Right lobe of liver (tissue), 6 donors: ENCODE measurements at regions not wholly inside any gene's neighbourhood (a gene's known extent, or its start where the extent isn't known, plus 50 kb on each side); places are given as distances from the start of the nearest gene placed in this dataset.

Source experiments
- ATAC-seq, 4 donors: fragments of 200-7000 bp; cut with Tn5 transposase; one replicate each; pipeline ENCODE4 v1.9.1; 2020; ENCODE audit warnings: mild to moderate bottlenecking in 4 of 4, moderate library complexity in 4 of 4
- DNase-seq, 3 donors: peaks; one replicate each; pipeline ENCODE4 v3.0.0-alpha.2; 2020
- H3K27ac ChIP-seq, 3 donors: fragments of 200-600 bp; one replicate each; pipeline ENCODE4 v1.8.0; 2022
- H3K27me3 ChIP-seq, 2 donors: fragments of 200-600 bp; one replicate each; pipeline ENCODE4 v1.8.0; 2022
- H3K36me3 ChIP-seq, 4 donors: fragments of 200-600 bp; sonication (generic) in 1 of 4; one replicate each; pipeline versions ENCODE4 v1.5.1 to v1.8.0; 2017 to 2022; ENCODE audit warnings: control low read depth in 1 of 4
- H3K4me1 ChIP-seq, 4 donors: fragments of 200-600 bp; sonication (generic) in 1 of 4; one replicate each; pipeline versions ENCODE4 v1.5.1 to v1.8.0; 2017 to 2022; ENCODE audit warnings: control low read depth in 1 of 4
- H3K4me3 ChIP-seq, 3 donors: fragments of 200-600 bp; one replicate each; pipeline ENCODE4 v1.8.0; 2022
- H3K9me3 ChIP-seq, 4 donors: fragments of 200-600 bp; sonication (generic) in 1 of 4; one replicate each; pipeline versions ENCODE4 v1.5.1 to v1.8.0; 2017 to 2022; ENCODE audit warnings: control low read depth in 1 of 4
- POLR2A ChIP-seq: fragments of 450-650 bp; IDR thresholded peaks from one replicate; pipeline ENCODE4 v1.6.1; 2017; ENCODE audit warnings: antibody characterized with exemption, mild to moderate bottlenecking
- WGBS: methylation state at CpG from one replicate; pipeline ENCODE4 v1.1.6; 2018; ENCODE audit warnings: low coverage, low lambda C conversion rate; ENCODE audit not compliant: insufficient coverage; ENCODE audit errors: missing lambda C conversion rate; 5-methylcytosine and 5-hydroxymethylcytosine counted together
- intact Hi-C, 2 donors: fragments of 100-400 bp; cut with DNase I; formaldehyde crosslinking; loops; one replicate each; pipeline versions ENCODE4 v1.11.2 to v1.14.1; 2022
- TF ChIP-seq, protein P1 (sequence below), 4 donors: fragments of 200-600 bp in 3 of 4; fragments of 450-650 bp in 1 of 4; IDR thresholded peaks; one replicate each; pipeline versions ENCODE4 v1.5.1 to v1.8.0; 2016 to 2022; ENCODE audit warnings: antibody characterized with exemption in 4 of 4, mild to moderate bottlenecking in 2 of 4
- donor health status: DM: no; HTN: yes; CAD: no.
- donor health status: DM: no; HTN: no; CAD: no.
- donor health status: DM: no; HTN: no; CAD: no.
- donor health status: DM: no; HTN: yes; CAD: no.
- donor health status: DM: no; HTN: yes; CAD: no.

DNA sequence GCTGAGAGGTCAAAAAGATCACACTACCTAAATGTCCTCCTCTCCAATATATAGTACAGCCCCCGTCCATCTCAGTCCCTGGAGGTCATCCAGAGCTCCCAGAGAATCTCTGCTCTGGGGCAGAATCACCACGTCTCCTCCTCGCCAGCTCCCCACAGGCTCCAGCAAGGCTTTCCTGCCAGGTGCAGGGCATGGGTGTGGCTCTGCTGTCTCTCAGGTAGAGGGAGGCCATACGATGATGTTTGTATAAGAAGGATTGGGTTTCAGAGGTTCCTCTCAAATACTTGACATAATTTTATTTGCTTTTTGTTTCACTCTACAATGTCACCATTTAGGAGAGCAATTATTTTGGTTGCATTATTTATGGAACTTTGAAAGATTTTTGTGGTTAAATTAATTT, 98.3 kb upstream of the PRSS58 start:
- 6% methylated on average over 1 of the region's 4 CpGs for WGBS
- no peak overlapping the region for H3K4me3 ChIP-seq
- no peak for TF ChIP-seq POLR2A
- TF ChIP-seq, protein P1, sequence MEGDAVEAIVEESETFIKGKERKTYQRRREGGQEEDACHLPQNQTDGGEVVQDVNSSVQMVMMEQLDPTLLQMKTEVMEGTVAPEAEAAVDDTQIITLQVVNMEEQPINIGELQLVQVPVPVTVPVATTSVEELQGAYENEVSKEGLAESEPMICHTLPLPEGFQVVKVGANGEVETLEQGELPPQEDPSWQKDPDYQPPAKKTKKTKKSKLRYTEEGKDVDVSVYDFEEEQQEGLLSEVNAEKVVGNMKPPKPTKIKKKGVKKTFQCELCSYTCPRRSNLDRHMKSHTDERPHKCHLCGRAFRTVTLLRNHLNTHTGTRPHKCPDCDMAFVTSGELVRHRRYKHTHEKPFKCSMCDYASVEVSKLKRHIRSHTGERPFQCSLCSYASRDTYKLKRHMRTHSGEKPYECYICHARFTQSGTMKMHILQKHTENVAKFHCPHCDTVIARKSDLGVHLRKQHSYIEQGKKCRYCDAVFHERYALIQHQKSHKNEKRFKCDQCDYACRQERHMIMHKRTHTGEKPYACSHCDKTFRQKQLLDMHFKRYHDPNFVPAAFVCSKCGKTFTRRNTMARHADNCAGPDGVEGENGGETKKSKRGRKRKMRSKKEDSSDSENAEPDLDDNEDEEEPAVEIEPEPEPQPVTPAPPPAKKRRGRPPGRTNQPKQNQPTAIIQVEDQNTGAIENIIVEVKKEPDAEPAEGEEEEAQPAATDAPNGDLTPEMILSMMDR (IDR thresholded peaks at IDR 0.05) = no peak
- no peak overlapping the region for H3K27ac ChIP-seq
- intact Hi-C loops = no loop called here
- no peaks in the 10 kb centered on the region for H3K27me3 ChIP-seq
- H3K9me3 ChIP-seq = no peaks in the 10 kb centered on the region
- no peaks in the 10 kb centered on the region for H3K4me1 ChIP-seq
- no peak for DNase-seq
- H3K36me3 ChIP-seq = no peaks in the 10 kb centered on the region
- no peak for ATAC-seq

DNA sequence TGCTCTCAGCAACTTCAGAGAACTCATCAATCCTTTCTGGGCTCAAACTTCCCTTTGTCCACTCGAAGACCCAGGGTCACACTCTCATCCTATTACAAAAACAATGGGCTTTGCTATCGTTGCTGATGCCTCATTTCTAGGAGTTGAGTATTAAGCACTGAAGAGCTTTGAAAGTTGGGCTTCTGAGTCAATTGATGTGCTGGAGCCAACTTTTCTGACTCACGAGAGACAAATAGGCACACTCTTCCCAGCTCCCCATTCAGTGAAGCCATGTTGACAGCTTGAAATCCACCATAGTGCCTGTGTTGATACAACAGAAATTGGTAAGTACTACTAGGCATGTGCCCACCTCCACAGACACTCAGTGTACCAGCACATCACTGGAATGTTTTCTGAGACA, 97.5 kb upstream of the PRSS58 start:
- H3K4me1 ChIP-seq = no peaks in the 10 kb centered on the region
- intact Hi-C loops = no loop called here
- H3K36me3 ChIP-seq = no peaks in the 10 kb centered on the region
- no peaks in the 10 kb centered on the region for H3K9me3 ChIP-seq
- no peak overlapping the region for H3K4me3 ChIP-seq
- no peak for DNase-seq
- ATAC-seq = no peak
- TF ChIP-seq, protein P1 (IDR thresholded peaks at IDR 0.05) = no peak
- 21% methylated on average over 2 of the region's 3 CpGs for WGBS
- H3K27ac ChIP-seq = no peak overlapping the region
- H3K27me3 ChIP-seq = no peaks in the 10 kb centered on the region

DNA sequence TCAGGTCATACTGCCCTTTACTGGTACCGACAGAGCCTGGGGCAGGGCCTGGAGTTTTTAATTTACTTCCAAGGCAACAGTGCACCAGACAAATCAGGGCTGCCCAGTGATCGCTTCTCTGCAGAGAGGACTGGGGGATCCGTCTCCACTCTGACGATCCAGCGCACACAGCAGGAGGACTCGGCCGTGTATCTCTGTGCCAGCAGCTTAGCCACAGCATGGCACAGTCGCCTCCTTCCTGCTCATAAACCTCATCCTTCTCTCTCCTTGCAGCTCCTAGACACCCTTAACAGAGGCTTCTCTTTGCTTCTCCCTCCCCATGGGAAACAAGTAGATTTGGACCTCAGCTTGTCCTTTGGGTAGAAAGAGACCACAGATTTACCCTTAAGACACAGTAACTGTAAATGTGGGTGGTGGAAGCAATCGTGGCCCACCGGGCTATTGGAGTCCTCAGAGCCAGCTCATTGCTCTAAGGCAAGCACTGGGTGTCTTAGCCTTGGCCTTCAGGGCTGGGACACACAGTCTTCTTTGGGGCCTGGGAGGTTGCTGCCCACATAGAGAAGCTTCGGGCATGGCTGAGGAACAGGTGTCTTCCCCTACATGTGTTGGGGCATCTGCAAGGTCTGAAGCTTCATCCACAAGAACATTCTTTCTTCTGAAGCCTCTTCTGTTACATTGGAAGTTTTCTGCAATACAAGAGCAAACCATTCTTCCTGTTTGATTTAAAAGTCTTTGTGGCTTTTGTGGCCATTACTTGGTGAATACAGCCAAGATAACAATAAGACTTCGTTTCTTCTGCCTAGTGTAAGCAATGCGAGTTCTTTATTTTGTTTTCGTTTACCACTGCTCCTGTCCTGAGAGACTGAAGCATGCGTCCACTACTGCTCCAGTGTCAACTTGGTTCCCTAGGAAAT, 95.5 kb upstream of the PRSS58 start:
- Histone ChIP-seq H3K9me3 (no peaks in the 10 kb centered on the region), H3K27ac (no peak overlapping the region), H3K4me1 (no peaks in the 10 kb centered on the region), H3K27me3 (no peaks in the 10 kb centered on the region), H3K4me3 (no peak overlapping the region), H3K36me3 (no peaks in the 10 kb centered on the region)
- ATAC-seq (no peak), DNase-seq (no peak)
- 43% methylated on average over 12 of the region's 15 CpGs for WGBS
- intact Hi-C loops = no loop called here
- no peak for TF ChIP-seq POLR2A
- TF ChIP-seq, protein P1 (IDR thresholded peaks at IDR 0.05) = no peak

DNA sequence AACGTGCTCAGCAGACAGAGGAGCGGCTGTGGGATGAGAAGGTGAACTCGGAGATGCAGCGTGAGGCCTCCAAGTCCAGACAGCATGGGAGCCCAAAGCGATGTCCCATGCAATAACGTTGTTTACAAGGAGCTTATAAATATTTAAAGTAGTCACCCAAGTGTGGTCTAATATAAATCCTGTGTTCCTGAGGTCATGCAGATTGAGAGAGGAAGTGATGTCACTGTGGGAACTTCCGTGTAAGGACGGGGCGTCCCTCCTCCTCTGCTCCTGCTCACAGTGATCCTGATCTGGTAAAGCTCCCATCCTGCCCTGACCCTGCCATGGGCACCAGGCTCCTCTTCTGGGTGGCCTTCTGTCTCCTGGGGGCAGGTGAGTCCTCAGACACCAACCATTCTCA, 94.7 kb upstream of the PRSS58 start:
- H3K27me3 ChIP-seq = no peaks in the 10 kb centered on the region
- ATAC-seq (no peak), DNase-seq (no peak)
- H3K9me3 ChIP-seq = no peaks in the 10 kb centered on the region
- H3K27ac ChIP-seq = no peak overlapping the region
- 45% methylated on average over 8 of the region's 9 CpGs for WGBS
- H3K4me1 ChIP-seq = no peaks in the 10 kb centered on the region
- no peaks in the 10 kb centered on the region for H3K36me3 ChIP-seq
- no peak overlapping the region for H3K4me3 ChIP-seq
- TF ChIP-seq, protein P1 (IDR thresholded peaks at IDR 0.05) = no peak
- TF ChIP-seq POLR2A = no peak
- intact Hi-C loops = no loop called here
